Cardiac muscle cell (in vitro differentiated cells and primary cell): ENCODE measurements at regions not wholly inside any gene's neighbourhood (a gene's known extent, or its start where the extent isn't known, plus 50 kb on each side); places are given as distances from the start of the nearest gene placed in this dataset.
"Not testable (repeated sequence)": the region's sequence is repeated elsewhere in the genome, so short reads cannot be mapped to it uniquely, and the experiment has no call there.

ENCODE experiments used
- DNase-seq, 2 donors: peaks; one replicate each; pipeline versions ENCODE4 v3.0.0 to v3.0.0-alpha.2; 2010 to 2017; ENCODE audit warnings: low read depth in 1 of 2, low spot score in 1 of 2
- H3K27ac ChIP-seq: fragments of 200-600 bp; sonication (generic); 2 replicates; pipeline ENCODE4 v1.5.1; 2016
- H3K27me3 ChIP-seq: fragments of 200-600 bp; sonication (generic); 2 replicates; pipeline ENCODE4 v1.6.0; 2016; ENCODE audit warnings: control low read depth
- H3K36me3 ChIP-seq: fragments of 200-600 bp; sonication (generic); 2 replicates; pipeline ENCODE4 v1.5.1; 2016; ENCODE audit warnings: control low read depth
- H3K4me1 ChIP-seq: fragments of 200-600 bp; sonication (generic); 2 replicates; pipeline ENCODE4 v1.8.1; 2017; ENCODE audit warnings: low read depth, mild to moderate bottlenecking, mixed run types
- H3K4me3 ChIP-seq: fragments of 200-600 bp; sonication (generic); 2 replicates; pipeline ENCODE4 v1.5.1; 2016; ENCODE audit warnings: mild to moderate bottlenecking
- H3K9me3 ChIP-seq: fragments of 200-600 bp; sonication (generic); 2 replicates; pipeline ENCODE4 v1.5.1; 2017; ENCODE audit warnings: low read depth, mild to moderate bottlenecking, control low read depth
- CTCF ChIP-seq: IDR thresholded peaks from 2 replicates; pipeline ENCODE4 v1.5.1; 2012; ENCODE audit warnings: low read depth, mild to moderate bottlenecking, low read length

- no peaks in the 10 kb centered on the region for H3K9me3 ChIP-seq
- TF ChIP-seq CTCF, result no peak
- no peaks in the 10 kb centered on the region for H3K4me1 ChIP-seq
- H3K4me3 ChIP-seq, result no peak overlapping the region
- no peaks in the 10 kb centered on the region for H3K27me3 ChIP-seq
- H3K36me3 ChIP-seq, result no peaks in the 10 kb centered on the region
- no peak overlapping the region for H3K27ac ChIP-seq
- no peak for DNase-seq
Observed at GRCh38 chr4:52510939-52511565, 148.0 kb downstream of the USP46 start.

GRCh38 chr4:52511825-52512224 lies 147.3 kb downstream of the USP46 start:
- DNase-seq, result no peak
- no peak overlapping the region for H3K4me3 ChIP-seq
- no peaks in the 10 kb centered on the region for H3K27me3 ChIP-seq
- no peaks in the 10 kb centered on the region for H3K36me3 ChIP-seq
- H3K9me3 ChIP-seq, result no peaks in the 10 kb centered on the region
- no peak overlapping the region for H3K27ac ChIP-seq
- no peak for TF ChIP-seq CTCF
- no peaks in the 10 kb centered on the region for H3K4me1 ChIP-seq

GRCh38 chr4:52512291-52512690 lies 146.8 kb downstream of the USP46 start:
- Histone ChIP-seq H3K4me1 (no peaks in the 10 kb centered on the region), H3K36me3 (no peaks in the 10 kb centered on the region), H3K27me3 (no peaks in the 10 kb centered on the region), H3K27ac (no peak overlapping the region), H3K9me3 (no peaks in the 10 kb centered on the region), H3K4me3 (no peak overlapping the region)
- DNase-seq, result no peak
- TF ChIP-seq CTCF, result no peak

DNA sequence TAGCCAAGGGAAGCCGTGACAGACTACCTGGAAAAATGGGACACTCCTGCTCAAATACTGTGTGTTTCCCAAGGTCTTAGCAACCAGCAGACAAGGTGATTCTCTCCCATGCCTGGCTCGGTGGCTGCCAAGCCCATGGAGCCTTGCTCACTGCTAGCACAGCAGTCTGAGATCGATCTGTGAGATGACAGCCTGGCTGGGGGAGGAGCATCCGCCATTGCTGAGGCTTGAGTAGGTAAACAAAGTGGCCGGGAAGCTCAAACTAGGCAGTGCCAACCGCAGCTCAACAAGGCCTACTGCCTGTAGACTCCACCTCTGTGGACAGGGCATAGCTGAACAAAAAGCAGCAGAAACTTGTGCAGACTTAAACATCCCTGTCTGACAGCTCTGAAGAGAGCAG lies 137.0 kb downstream of the USP46 start:
- not testable (repeated sequence) for H3K36me3 ChIP-seq, DNase-seq, H3K27ac ChIP-seq, H3K9me3 ChIP-seq, H3K4me3 ChIP-seq, H3K4me1 ChIP-seq, H3K27me3 ChIP-seq

DNA sequence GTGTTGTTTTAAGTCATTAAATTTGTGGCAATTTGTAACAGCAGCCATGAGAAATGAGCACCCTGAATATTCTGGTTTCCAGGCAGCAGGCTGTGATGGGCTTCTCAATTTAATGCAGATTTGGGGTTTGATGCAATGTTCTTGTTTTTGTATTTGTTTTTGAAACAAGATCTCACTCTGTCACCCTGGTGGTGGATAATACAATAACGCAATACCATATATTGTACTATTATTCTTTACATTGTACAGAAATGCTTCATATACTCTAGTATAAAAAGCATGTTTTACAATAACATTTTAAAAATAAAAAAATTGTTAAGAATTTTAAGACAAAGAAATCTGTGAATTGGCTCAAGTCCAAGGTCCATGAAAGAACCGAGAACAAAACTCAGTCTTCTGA lies 129.1 kb downstream of the USP46 start:
- H3K36me3 ChIP-seq, result no peaks in the 10 kb centered on the region
- no peak for DNase-seq
- H3K4me1 ChIP-seq, result no peaks in the 10 kb centered on the region
- H3K27me3 ChIP-seq, result no peaks in the 10 kb centered on the region
- H3K27ac ChIP-seq, result no peak overlapping the region
- no peaks in the 10 kb centered on the region for H3K9me3 ChIP-seq
- TF ChIP-seq CTCF, result no peak
- H3K4me3 ChIP-seq, result no peak overlapping the region

DNA sequence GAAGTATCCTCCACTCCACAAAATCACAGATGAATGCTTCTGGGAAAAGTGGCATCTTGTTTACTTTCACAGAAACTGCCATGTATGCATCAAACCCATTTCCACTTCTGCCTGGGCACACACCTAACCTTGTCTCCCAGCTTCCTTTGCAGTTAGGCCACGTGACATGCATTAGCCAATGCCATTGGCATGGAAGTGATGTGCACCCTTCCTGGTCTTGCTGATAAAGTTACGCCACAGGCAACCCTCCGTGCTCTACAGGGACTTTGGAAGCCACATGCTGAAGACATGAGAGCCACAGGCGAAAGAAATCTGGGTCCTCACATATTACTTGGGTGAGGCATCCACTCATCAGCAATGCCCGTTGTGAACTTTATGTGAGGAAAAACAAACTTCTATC lies 123.3 kb downstream of the USP46 start:
- no peak overlapping the region for H3K4me3 ChIP-seq
- H3K4me1 ChIP-seq, result no peaks in the 10 kb centered on the region
- DNase-seq, result no peak
- no peaks in the 10 kb centered on the region for H3K27me3 ChIP-seq
- no peak overlapping the region for H3K27ac ChIP-seq
- H3K36me3 ChIP-seq, result no peaks in the 10 kb centered on the region
- no peak for TF ChIP-seq CTCF
- no peaks in the 10 kb centered on the region for H3K9me3 ChIP-seq
